HG03457 (cell line): ENCODE measurements at regions not wholly inside any gene's neighbourhood (a gene's known extent, or its start where the extent isn't known, plus 50 kb on each side); places are given as distances from the start of the nearest gene placed in this dataset.
"Not testable (repeated sequence)": the region's sequence is repeated elsewhere in the genome, so short reads cannot be mapped to it uniquely, and the experiment has no call there.

Experiments
- ATAC-seq: cut with Tn5 transposase; IDR thresholded peaks from one replicate; pipeline ENCODE4 v1.9.1; 2021; ENCODE audit warnings: moderate number of reproducible peaks; ENCODE audit not compliant: unreplicated experiment

- no peak for ATAC-seq
Measured at GRCh38 chr20:22106308-22106938, 401.0 kb downstream of the PAX1 start.

- ATAC-seq: no peak
Measured at GRCh38 chr20:22101606-22102005, 396.1 kb downstream of the PAX1 start.

GRCh38 chr20:22100686-22101085, 395.2 kb downstream of the PAX1 start:
- ATAC-seq: no peak

DNA sequence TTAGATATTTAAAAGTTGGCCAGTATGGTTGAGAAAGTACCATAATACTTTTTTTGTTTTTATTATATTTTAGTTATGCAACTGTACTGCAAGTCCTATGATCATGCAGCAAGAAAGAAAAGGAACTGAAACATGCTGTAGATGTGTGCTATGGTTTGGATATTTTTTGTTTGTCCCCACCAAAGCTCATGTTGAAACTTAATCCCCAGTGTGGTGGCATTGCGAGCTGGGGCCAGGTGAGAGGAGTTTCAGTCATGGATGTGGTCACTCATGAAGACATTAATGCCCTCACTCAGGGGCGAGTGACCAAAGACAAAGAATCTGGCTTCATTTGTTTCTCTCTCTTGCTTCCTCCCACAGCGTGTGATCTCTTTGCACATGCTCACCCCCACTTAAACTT, 393.9 kb downstream of the PAX1 start:
- no peak for ATAC-seq

- ATAC-seq: no peak
Measured at GRCh38 chr20:22098511-22098910, 393.0 kb downstream of the PAX1 start.

GRCh38 chr20:22093122-22093521, 387.7 kb downstream of the PAX1 start:
- no peak for ATAC-seq

- no peak for ATAC-seq
Measured at GRCh38 chr20:22088882-22089281, 383.4 kb downstream of the PAX1 start.

GRCh38 chr20:22080985-22081384, 375.5 kb downstream of the PAX1 start:
- no peak for ATAC-seq

DNA sequence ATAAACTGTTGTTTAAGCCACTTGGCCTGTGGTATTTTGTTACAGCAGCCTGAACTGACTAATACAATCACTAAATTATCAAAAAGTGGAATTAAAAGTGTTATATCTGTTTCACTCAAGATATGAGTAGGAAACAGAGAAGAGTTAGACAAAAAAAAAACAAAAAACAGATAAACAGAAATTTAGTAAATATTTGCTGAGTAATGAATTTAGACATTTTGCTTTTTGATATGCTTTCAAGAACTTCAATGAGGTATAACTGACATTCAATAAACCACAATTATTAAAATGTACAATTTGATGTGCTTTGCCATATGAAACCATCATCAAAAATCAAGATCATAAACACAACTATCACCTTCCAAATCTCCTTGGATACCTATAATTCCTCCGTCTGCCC, 369.2 kb downstream of the PAX1 start:
- no peak for ATAC-seq

DNA sequence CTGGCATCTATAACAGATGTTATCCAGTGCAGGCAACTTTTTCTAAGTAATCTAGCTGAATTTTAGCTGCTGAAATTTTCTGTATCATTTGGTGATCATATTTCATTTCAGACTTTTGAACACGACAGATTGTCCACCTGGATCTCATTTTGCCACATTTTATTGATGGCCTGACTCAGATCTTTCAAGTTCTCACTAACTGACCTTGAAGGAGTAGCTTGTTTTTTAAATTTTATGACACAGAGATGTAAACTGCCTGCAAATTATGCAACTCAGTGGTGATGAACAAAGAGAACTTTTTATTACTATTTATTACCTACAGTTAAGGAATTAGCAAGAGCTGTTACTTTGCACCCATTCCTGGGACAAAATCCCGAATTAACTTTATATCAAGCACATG, 366.4 kb downstream of the PAX1 start:
- no peak for ATAC-seq

DNA sequence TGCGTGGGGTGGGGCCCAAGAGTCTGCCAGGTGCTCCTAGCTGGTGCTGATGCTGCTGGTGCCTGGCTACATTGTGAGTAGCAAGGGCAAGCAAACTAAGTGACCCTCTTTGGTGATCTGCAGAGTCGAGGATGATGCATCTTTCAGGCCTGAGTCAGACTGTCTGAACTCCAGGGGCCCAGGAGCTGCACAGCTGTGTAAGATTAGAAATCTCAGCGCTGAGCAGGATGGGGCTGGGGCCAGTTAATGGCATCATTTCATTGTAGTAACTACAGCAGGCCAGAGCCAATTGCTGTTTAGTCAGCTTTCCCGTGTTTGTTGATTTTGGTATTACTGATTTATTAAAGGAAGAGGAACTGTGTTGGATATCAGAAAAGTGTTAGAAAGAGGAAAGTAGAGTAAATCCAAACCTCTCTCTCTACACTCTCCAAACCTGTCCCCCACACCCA, 365.2 kb downstream of the PAX1 start:
- ATAC-seq: no peak

DNA sequence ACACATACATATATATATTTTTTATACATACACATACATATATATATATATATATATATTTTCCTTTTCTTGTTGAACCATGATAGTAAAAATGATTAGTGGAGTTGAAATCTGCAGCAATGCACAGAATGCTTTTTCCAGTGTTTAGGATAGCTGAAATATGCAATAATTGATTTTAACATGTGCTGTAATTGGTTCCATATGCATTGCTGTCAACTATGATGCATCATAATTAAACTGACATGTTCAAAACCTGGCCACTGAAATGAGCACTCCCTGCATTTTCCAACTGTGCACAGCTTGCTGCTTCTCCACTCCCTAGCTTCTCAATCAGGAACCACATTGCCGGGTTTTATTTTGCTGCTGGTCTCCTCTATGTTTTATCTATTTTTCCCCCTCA, 358.3 kb downstream of the PAX1 start:
- ATAC-seq: no peak

GRCh38 chr20:22062874-22063273, 357.4 kb downstream of the PAX1 start:
- no peak for ATAC-seq

DNA sequence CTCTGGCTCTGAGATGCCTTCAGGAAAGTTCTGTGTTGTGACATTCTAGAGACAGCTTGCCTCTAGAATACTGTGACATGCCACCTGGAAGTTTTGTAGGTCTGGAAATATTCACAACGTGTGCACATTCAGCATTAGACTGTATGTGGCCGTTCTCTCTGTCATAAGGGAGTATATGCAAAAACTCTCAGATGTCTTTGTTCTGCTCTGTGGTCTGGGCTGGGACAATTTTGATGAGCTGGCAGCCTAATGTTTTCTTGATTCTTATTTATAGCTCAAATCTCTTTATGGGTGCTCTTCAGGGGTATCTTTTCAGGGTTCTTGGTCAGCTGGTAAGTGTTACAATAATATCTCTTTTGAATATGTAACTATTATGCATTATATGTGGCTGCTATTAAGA, 355.1 kb downstream of the PAX1 start:
- ATAC-seq: no peak

DNA sequence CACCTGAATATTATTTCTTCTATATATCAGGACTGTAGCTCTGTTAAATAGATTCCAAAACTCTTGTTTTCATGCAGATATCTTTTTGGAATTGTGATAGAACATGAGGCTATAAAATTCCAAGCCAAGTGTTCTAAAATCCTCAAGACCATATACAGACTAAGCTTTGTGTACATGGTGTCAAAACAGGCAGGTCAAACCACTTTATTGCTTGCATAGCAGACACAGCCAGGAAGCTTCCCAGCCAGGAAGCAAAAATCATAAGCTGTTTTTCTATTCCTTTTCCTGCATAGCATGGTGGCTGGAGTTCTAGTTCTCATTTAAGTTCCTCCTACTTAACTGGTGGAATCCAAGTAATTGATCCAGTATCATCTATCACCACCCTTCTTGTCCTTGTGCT, 353.3 kb downstream of the PAX1 start:
- ATAC-seq: no peak

DNA sequence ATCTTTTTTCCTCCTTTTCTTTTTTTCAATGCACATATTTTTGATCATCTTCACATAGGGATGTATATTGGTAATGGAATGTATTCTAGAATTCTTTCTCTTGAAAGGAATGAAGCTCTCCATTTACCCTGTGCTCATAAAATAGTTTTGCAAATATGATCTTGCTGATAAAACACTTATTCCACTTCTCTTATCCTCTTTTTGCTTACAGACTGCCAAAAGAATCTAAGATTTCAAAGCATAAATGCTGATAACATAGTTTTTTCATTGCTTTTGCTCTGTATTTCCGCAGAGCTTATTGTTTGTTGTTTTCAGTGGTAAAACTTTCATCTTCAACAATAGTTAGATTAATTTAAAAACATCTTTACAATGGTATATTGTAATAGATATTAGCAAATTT, 350.5 kb downstream of the PAX1 start:
- ATAC-seq: no peak

DNA sequence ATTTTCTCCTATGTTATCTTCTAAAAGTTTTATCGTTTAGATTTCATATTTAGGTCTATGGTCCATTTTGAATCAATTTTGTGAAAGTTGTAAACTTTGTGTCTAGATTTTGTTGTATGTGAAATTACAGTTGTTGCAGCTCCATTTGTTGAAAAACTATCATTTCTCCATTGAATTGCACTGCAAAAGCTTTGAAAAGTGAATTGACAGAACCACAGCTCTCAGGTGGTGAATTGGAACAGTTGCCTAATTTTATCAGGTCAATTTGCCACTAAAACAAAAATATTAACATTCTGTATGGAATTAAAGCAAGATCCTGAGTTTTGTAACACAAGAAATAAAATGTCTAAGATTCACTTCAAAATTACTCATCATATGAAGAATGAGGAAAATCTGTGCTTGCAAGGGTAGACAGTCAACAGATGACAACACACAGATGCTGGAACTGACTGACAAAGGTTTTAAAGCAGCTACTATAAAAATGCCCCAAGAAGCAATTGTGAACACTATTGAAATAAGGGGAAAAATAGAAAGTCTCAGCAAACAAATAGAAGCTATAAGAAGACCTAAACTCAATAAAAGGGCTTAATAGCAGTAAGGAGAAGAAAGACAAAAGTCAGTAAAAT, 346.7 kb downstream of the PAX1 start:
- no peak for ATAC-seq

- ATAC-seq: not testable (repeated sequence)
Measured at GRCh38 chr20:22045956-22046507, 340.6 kb downstream of the PAX1 start.

DNA sequence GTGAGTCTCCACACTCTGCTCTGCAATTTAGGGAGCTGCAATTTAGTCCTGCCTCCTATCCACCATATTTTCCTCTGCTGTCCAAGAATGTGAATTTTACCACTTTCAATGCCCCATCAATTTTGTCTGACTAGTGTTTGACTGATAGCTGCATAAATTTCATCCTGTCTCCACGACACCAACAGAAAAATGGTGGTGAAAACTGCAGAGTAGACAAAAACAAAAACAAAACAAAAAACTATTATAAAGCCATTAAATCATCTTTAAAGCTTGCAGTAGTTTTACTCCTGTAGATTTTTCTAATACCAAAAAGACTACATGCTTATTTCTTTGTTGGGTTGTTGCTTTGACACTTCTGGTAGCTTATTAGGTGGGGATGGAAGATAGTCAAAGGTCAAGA, 322.0 kb downstream of the PAX1 start:
- no peak for ATAC-seq

GRCh38 chr20:22020201-22020600, 314.7 kb downstream of the PAX1 start:
- ATAC-seq: no peak

GRCh38 chr20:22008456-22008855, 303.0 kb downstream of the PAX1 start:
- ATAC-seq: no peak

- no peak for ATAC-seq
Measured at GRCh38 chr20:22006306-22006705, 300.8 kb downstream of the PAX1 start.

- no peak for ATAC-seq
Measured at GRCh38 chr20:22005535-22005934, 300.1 kb downstream of the PAX1 start.
